ENCODE measurements at regions not wholly inside any gene's neighbourhood (a gene's known extent, or its start where the extent isn't known, plus 50 kb on each side); places are given as distances from the start of the nearest gene placed in this dataset.

- no peak for DNase-seq (ENCODE audit: low read depth)
- H3K4me3 ChIP-seq (ENCODE audit: low read depth, low read length), result no peak overlapping the region
- no peak for TF ChIP-seq CTCF (IDR thresholded peaks at IDR 0.05; ENCODE audit: control insufficient read depth, extremely low read depth, insufficient read depth)
Measured at GRCh38 chr6:112796712-112797111, 449.6 kb downstream of the RFPL4B start.

- DNase-seq (ENCODE audit: low read depth), result no peak
- no peak overlapping the region for H3K4me3 ChIP-seq (ENCODE audit: low read depth, low read length)
- TF ChIP-seq CTCF (IDR thresholded peaks at IDR 0.05; ENCODE audit: control insufficient read depth, extremely low read depth, insufficient read depth), result no peak
Measured at GRCh38 chr6:112799889-112800288, 452.8 kb downstream of the RFPL4B start.

GRCh38 chr6:112800439-112800838, 453.3 kb downstream of the RFPL4B start:
- H3K4me3 ChIP-seq (ENCODE audit: low read depth, low read length), result no peak overlapping the region
- no peak for TF ChIP-seq CTCF (IDR thresholded peaks at IDR 0.05; ENCODE audit: control insufficient read depth, extremely low read depth, insufficient read depth)
- no peak for DNase-seq (ENCODE audit: low read depth)

GRCh38 chr6:112800916-112801315, 453.8 kb downstream of the RFPL4B start:
- H3K4me3 ChIP-seq (ENCODE audit: low read depth, low read length), result no peak overlapping the region
- DNase-seq (ENCODE audit: low read depth), result no peak

GRCh38 chr6:112801468-112802080, 454.4 kb downstream of the RFPL4B start:
- no peak for DNase-seq (ENCODE audit: low read depth)
- TF ChIP-seq CTCF (IDR thresholded peaks at IDR 0.05; ENCODE audit: control insufficient read depth, extremely low read depth, insufficient read depth), result no peak
- no peak overlapping the region for H3K4me3 ChIP-seq (ENCODE audit: low read depth, low read length)

More at GRCh38 chr6:112800916-112801315, 453.8 kb downstream of the RFPL4B start:
- TF ChIP-seq CTCF (IDR thresholded peaks at IDR 0.05; ENCODE audit: control insufficient read depth, extremely low read depth, insufficient read depth), result no peak

GRCh38 chr6:112802144-112802543, 455.0 kb downstream of the RFPL4B start:
- DNase-seq (ENCODE audit: low read depth), result no peak
- TF ChIP-seq CTCF (IDR thresholded peaks at IDR 0.05; ENCODE audit: control insufficient read depth, extremely low read depth, insufficient read depth), result no peak
- no peak overlapping the region for H3K4me3 ChIP-seq (ENCODE audit: low read depth, low read length)
